ENCODE measurements at regions not wholly inside any gene's neighbourhood (a gene's known extent, or its start where the extent isn't known, plus 50 kb on each side); places are given as distances from the start of the nearest gene placed in this dataset.

DNA sequence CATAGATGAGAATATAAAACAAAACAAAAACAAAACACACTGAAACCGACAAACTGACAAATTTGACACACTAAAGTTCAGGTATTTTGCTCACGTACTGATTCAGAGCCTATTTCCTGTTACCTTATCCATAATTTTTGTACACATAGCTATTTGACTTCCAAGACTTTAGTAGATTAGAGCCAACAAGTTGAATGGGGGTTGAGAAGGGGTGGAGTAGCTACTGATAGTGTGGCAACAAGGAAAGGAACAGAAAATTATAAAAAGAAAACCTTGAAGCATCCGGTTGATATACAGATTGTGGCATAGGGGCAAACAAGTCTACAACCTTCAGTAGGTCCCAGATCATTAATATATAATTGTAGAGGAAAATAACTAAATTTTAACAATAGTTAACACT, 92.3 kb upstream of the RASGEF1B start:
- Histone ChIP-seq H3K27me3 (no peaks in the 10 kb centered on the region), H3K4me1 (no peaks in the 10 kb centered on the region), H3K9me3 (no peaks in the 10 kb centered on the region), H3K4me3 (no peak overlapping the region), H3K27ac (no peak overlapping the region), H3K36me3 (no peaks in the 10 kb centered on the region)
- DNase-seq = no peak
- TF ChIP-seq, protein P1, sequence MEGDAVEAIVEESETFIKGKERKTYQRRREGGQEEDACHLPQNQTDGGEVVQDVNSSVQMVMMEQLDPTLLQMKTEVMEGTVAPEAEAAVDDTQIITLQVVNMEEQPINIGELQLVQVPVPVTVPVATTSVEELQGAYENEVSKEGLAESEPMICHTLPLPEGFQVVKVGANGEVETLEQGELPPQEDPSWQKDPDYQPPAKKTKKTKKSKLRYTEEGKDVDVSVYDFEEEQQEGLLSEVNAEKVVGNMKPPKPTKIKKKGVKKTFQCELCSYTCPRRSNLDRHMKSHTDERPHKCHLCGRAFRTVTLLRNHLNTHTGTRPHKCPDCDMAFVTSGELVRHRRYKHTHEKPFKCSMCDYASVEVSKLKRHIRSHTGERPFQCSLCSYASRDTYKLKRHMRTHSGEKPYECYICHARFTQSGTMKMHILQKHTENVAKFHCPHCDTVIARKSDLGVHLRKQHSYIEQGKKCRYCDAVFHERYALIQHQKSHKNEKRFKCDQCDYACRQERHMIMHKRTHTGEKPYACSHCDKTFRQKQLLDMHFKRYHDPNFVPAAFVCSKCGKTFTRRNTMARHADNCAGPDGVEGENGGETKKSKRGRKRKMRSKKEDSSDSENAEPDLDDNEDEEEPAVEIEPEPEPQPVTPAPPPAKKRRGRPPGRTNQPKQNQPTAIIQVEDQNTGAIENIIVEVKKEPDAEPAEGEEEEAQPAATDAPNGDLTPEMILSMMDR (IDR thresholded peaks at IDR 0.05) = no peak
- TF ChIP-seq POLR2A (IDR thresholded peaks at IDR 0.05) = no peak
- intact Hi-C loops (cut with DNase I; ENCODE audit: low total_unique reads) = no loop called here

DNA sequence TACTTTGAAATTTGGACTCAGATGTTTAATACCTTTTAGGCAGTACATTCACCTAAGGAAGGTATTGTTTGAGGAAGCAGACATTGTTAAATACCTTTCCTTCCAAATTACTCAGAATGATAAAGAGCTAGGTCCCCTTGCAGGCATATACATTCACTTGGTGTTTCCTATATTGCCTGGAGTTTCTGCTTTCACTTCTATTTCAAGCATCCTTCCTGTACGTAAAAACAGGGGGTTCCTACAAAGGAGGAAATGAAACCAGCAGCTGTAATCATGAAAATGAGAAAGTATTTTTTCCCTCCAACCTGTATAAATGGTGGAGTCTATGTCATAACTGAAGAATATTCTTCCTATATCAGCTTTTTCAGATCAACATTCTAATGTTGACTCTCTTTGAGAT, 90.4 kb upstream of the RASGEF1B start:
- Histone ChIP-seq H3K27ac (no peak overlapping the region), H3K4me1 (no peaks in the 10 kb centered on the region), H3K4me3 (no peak overlapping the region), H3K27me3 (no peaks in the 10 kb centered on the region), H3K9me3 (no peaks in the 10 kb centered on the region), H3K36me3 (no peaks in the 10 kb centered on the region)
- DNase-seq = no peak
- TF ChIP-seq, protein P1 (IDR thresholded peaks at IDR 0.05) = no peak
- no peak for TF ChIP-seq POLR2A (IDR thresholded peaks at IDR 0.05)
- intact Hi-C loops (cut with DNase I; ENCODE audit: low total_unique reads) = no loop called here

DNA sequence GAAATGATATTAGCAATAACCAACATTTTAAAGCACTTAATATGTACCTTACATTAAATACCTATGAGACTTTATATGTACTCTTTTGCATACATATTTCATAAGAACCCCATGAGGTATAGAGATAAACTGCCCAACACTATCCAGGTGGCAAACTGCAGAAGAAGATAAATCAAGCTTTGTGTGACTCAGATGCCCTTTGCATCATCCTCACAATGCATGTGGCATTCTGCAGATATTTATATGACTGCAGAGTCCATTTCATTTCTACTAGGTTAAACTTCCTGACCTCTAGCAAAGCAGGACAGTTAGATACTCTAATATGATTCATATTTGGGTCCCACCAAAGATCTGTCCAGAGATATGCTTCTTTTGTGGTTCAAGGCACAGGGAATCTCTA, 85.6 kb upstream of the RASGEF1B start:
- Histone ChIP-seq H3K9me3 (no peaks in the 10 kb centered on the region), H3K27me3 (no peaks in the 10 kb centered on the region), H3K4me3 (no peak overlapping the region), H3K4me1 (peaks cover 0 to 2% of the 10 kb centered on the region in 2 donors), H3K27ac (no peak overlapping the region), H3K36me3 (no peaks in the 10 kb centered on the region)
- DNase-seq = no peak
- TF ChIP-seq, protein P1 (IDR thresholded peaks at IDR 0.05) = no peak
- intact Hi-C loops (cut with DNase I; ENCODE audit: low total_unique reads) = no loop called here

DNA sequence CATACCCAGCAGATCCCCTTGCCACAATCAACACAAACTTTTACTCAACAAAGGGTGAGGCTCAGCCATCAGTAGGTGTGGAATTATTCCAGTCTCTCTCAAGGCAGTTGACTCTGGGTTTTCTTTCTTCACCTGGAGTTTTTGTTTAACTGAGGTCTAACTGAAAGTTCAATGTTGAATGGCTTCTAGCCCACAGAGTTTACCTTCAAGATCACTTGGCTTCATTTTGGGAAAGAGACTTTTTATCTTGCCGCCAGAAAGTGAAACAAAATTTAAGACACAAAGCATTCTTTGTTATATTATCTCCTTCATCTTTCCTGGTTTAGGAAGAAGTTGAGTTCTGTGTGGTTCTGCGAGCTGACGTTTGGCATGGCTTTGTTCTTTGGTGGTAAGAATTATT, 83.8 kb upstream of the RASGEF1B start:
- Histone ChIP-seq H3K27ac (no peak overlapping the region), H3K9me3 (no peaks in the 10 kb centered on the region), H3K27me3 (no peaks in the 10 kb centered on the region), H3K4me3 (no peak overlapping the region), H3K36me3 (no peaks in the 10 kb centered on the region), H3K4me1 (peaks cover 0 to 8% of the 10 kb centered on the region in 2 donors)
- no peak for TF ChIP-seq POLR2A (IDR thresholded peaks at IDR 0.05)
- TF ChIP-seq, protein P1 (IDR thresholded peaks at IDR 0.05) = no peak
- no peak for DNase-seq
- intact Hi-C loops (cut with DNase I; ENCODE audit: low total_unique reads) = no loop called here

DNA sequence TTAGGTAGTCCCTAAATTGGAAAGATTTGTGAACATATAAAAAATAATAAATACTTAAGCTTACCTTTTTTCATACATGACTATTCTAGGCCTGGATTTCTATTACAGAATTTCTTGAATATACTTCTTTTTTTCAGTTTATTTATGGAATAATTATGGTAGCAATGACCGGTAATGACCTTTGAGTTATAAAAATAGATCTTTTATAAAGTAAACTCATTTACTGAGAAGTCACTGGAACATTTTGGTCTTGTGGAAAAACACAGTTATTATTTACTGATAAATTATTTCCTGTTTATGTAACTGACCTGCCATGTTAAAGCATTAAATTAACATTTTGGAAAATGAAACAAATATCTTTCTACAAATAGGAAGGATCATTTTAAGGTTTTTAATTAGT, 80.4 kb upstream of the RASGEF1B start:
- TF ChIP-seq, protein P1 (IDR thresholded peaks at IDR 0.05) = no peak
- TF ChIP-seq POLR2A (IDR thresholded peaks at IDR 0.05) = no peak
- intact Hi-C loops (cut with DNase I; ENCODE audit: low total_unique reads) = no loop called here
- Histone ChIP-seq H3K9me3 (no peaks in the 10 kb centered on the region), H3K36me3 (no peaks in the 10 kb centered on the region), H3K27ac (no peak overlapping the region), H3K4me3 (no peak overlapping the region), H3K27me3 (no peaks in the 10 kb centered on the region), H3K4me1 (peaks cover 0 to 8% of the 10 kb centered on the region in 2 donors)
- no peak for DNase-seq
